Neural progenitor cell (in vitro differentiated cells): ENCODE measurements at regions not wholly inside any gene's neighbourhood (a gene's known extent, or its start where the extent isn't known, plus 50 kb on each side); places are given as distances from the start of the nearest gene placed in this dataset.

Source experiments
- DNase-seq: peaks from one replicate; pipeline ENCODE4 v3.0.0-alpha.2; 2016; ENCODE audit warnings: low spot score
- H2AFZ ChIP-seq: fragments of 200-600 bp; sonication (generic); replicated peaks from 2 replicates; pipeline ENCODE4 v1.6.1; 2016; ENCODE audit warnings: antibody characterized with exemption
- H3F3A ChIP-seq: fragments of 200-600 bp; sonication (generic); 2 replicates; pipeline ENCODE4 v1.6.1; 2016; ENCODE audit warnings: antibody characterized with exemption, low read depth
- H3K27ac ChIP-seq: fragments of 200-600 bp; sonication (generic); 2 replicates; pipeline ENCODE4 v1.5.1; 2016; ENCODE audit warnings: mild to moderate bottlenecking
- H3K27me3 ChIP-seq: fragments of 200-600 bp; sonication (generic); 2 replicates; pipeline ENCODE4 v1.6.1; 2016; ENCODE audit warnings: mild to moderate bottlenecking, moderate library complexity
- H3K36me3 ChIP-seq: fragments of 200-600 bp; sonication (generic); 2 replicates; pipeline ENCODE4 v1.5.1; 2016
- H3K4me1 ChIP-seq: fragments of 200-600 bp; sonication (generic); 2 replicates; pipeline ENCODE4 v1.6.1; 2016; ENCODE audit warnings: mixed run types
- H3K4me2 ChIP-seq: fragments of 200-600 bp; sonication (generic); 2 replicates; pipeline ENCODE4 v1.6.1; 2016
- H3K4me3 ChIP-seq: fragments of 200-600 bp; sonication (generic); 2 replicates; pipeline ENCODE4 v1.5.1; 2016
- H3K79me2 ChIP-seq: fragments of 200-600 bp; sonication (generic); 2 replicates; pipeline ENCODE4 v1.6.1; 2016; ENCODE audit warnings: low read depth
- H3K9ac ChIP-seq: fragments of 200-600 bp; sonication (generic); 2 replicates; pipeline ENCODE4 v1.6.1; 2016
- H3K9me3 ChIP-seq: fragments of 200-600 bp; sonication (generic); 2 replicates; pipeline ENCODE4 v1.5.1; 2016; ENCODE audit warnings: low read depth
- H4K20me1 ChIP-seq: fragments of 200-600 bp; sonication (generic); 2 replicates; pipeline ENCODE4 v1.6.1; 2016; ENCODE audit warnings: low read depth
- H3K27ac Mint-ChIP-seq: 3 replicates; pipeline ENCODE4 v1.8.0; 2021; ENCODE audit warnings: mixed read lengths
- H3K27me3 Mint-ChIP-seq: 2 replicates; pipeline ENCODE4 v1.8.0; 2022; ENCODE audit warnings: low read depth, mild to moderate bottlenecking, inconsistent platforms, moderate library complexity, mixed read lengths; ENCODE audit not compliant: insufficient read depth
- H3K36me3 Mint-ChIP-seq: 3 replicates; pipeline ENCODE4 v1.8.0; 2021; ENCODE audit warnings: mixed read lengths
- H3K4me1 Mint-ChIP-seq: 3 replicates; pipeline ENCODE4 v1.8.0; 2021; ENCODE audit warnings: mixed read lengths
- H3K4me3 Mint-ChIP-seq: 3 replicates; pipeline ENCODE4 v1.8.0; 2021; ENCODE audit warnings: mild to moderate bottlenecking, moderate library complexity, mixed read lengths
- H3K9me3 Mint-ChIP-seq: 3 replicates; pipeline ENCODE4 v1.8.0; 2020; ENCODE audit warnings: mixed read lengths
- CTCF ChIP-seq: fragments of 200-600 bp; sonication (generic); IDR thresholded peaks from 2 replicates; pipeline ENCODE4 v1.5.1; 2017; ENCODE audit warnings: antibody characterized with exemption, mild to moderate bottlenecking
- EZH2 ChIP-seq: fragments of 200-600 bp; sonication (generic); IDR thresholded peaks from 2 replicates; pipeline ENCODE4 v1.6.1; 2017; ENCODE audit warnings: antibody characterized with exemption, mild to moderate bottlenecking, moderate library complexity
- EZH2phosphoT487 ChIP-seq: fragments of 200-600 bp; sonication (generic); IDR thresholded peaks from 2 replicates; pipeline ENCODE4 v1.6.1; 2017; ENCODE audit warnings: antibody characterized with exemption

DNA sequence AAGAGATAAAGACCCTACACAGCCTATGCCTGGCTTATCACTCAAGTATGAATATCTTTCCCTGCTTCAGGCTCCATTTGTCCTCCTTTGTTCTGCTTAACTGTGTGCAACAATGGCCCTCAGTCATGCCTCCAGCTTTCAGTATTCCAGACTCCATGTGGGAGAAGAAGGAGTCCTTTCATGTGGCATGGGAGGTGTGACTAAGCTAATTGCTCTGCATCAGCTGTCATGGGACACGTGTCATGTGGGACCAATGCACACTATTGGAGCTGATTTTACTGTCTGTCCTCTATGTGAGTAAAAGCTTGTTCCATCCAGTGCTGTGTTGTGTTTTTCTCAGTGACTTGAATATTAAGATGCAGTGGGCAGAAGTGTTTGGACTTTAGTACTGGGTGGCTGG is 1198.3 kb downstream of the OLFM4 start:
- H3K36me3 Mint-ChIP-seq = peaks cover 1% of the 10 kb centered on the region
- H3K4me3 Mint-ChIP-seq = no peak overlapping the region
- no peak overlapping the region for H3K27ac ChIP-seq
- peaks cover 5% of the 10 kb centered on the region for H3K27me3 Mint-ChIP-seq
- no peaks in the 10 kb centered on the region for H4K20me1 ChIP-seq
- no peak for TF ChIP-seq EZH2
- TF ChIP-seq EZH2phosphoT487 = no peak
- TF ChIP-seq CTCF = no peak
- peak overlapping the region; percentile 73 for H2AFZ ChIP-seq
- H3K9me3 Mint-ChIP-seq = peaks cover 17% of the 10 kb centered on the region
- peaks cover 4% of the 10 kb centered on the region for H3K4me1 Mint-ChIP-seq
- H3K9ac ChIP-seq = no peak overlapping the region
- no peaks in the 10 kb centered on the region for H3F3A ChIP-seq
- peak overlapping the region; percentile 7 for H3K27ac Mint-ChIP-seq
- H3K4me1 ChIP-seq = no peaks in the 10 kb centered on the region
- H3K27me3 ChIP-seq = no peaks in the 10 kb centered on the region
- H3K4me2 ChIP-seq = no peak overlapping the region
- no peaks in the 10 kb centered on the region for H3K79me2 ChIP-seq
- no peaks in the 10 kb centered on the region for H3K36me3 ChIP-seq
- no peak overlapping the region for H3K4me3 ChIP-seq
- no peak for DNase-seq
- H3K9me3 ChIP-seq = no peaks in the 10 kb centered on the region

GRCh38 chr13:54232700-54233099 is 1204.1 kb downstream of the OLFM4 start:
- no peaks in the 10 kb centered on the region for H4K20me1 ChIP-seq

GRCh38 chr13:54234607-54235006 is 1206.0 kb downstream of the OLFM4 start:
- Histone ChIP-seq H3K9me3 (no peaks in the 10 kb centered on the region), H3K36me3 (no peaks in the 10 kb centered on the region), H3F3A (no peaks in the 10 kb centered on the region), H3K27me3 (no peaks in the 10 kb centered on the region), H3K9ac (no peak overlapping the region), H3K4me1 (no peaks in the 10 kb centered on the region), H3K4me3 (no peak overlapping the region), H3K79me2 (no peaks in the 10 kb centered on the region), H3K27ac (no peak overlapping the region), H2AFZ (no peak overlapping the region), H4K20me1 (no peaks in the 10 kb centered on the region), H3K4me2 (no peak overlapping the region)
- DNase-seq = no peak
- Mint-ChIP-seq H3K4me3 (no peak overlapping the region), H3K27me3 (no peaks in the 10 kb centered on the region), H3K9me3 (no peaks in the 10 kb centered on the region), H3K36me3 (no peaks in the 10 kb centered on the region), H3K27ac (no peak overlapping the region), H3K4me1 (no peaks in the 10 kb centered on the region)
- TF ChIP-seq EZH2 (no peak), CTCF (no peak), EZH2phosphoT487 (no peak)

More at GRCh38 chr13:54232700-54233099, 1204.1 kb downstream of the OLFM4 start:
- Mint-ChIP-seq H3K27me3 (no peaks in the 10 kb centered on the region), H3K9me3 (peaks cover 2% of the 10 kb centered on the region), H3K4me3 (no peak overlapping the region), H3K4me1 (no peaks in the 10 kb centered on the region), H3K27ac (no peak overlapping the region), H3K36me3 (peaks cover under 1% of the 10 kb centered on the region)
- no peaks in the 10 kb centered on the region for H3K4me1 ChIP-seq
- no peak for DNase-seq
- H3F3A ChIP-seq = no peaks in the 10 kb centered on the region
- no peaks in the 10 kb centered on the region for H3K9me3 ChIP-seq
- no peak overlapping the region for H3K4me2 ChIP-seq
- no peak overlapping the region for H3K9ac ChIP-seq
- H3K4me3 ChIP-seq = no peak overlapping the region
- TF ChIP-seq EZH2 (no peak), EZH2phosphoT487 (no peak), CTCF (no peak)
- no peak overlapping the region for H3K27ac ChIP-seq
- H3K27me3 ChIP-seq = no peaks in the 10 kb centered on the region
- H3K79me2 ChIP-seq = no peaks in the 10 kb centered on the region
- H3K36me3 ChIP-seq = no peaks in the 10 kb centered on the region
- H2AFZ ChIP-seq = peak overlapping the region; percentile 46
